NCI-H1436 treated with DMSO at 0.1 percent for 48 hours (cell line): ENCODE measurements at regions not wholly inside any gene's neighbourhood (a gene's known extent, or its start where the extent isn't known, plus 50 kb on each side); places are given as distances from the start of the nearest gene placed in this dataset.
"Not testable (repeated sequence)": the region's sequence is repeated elsewhere in the genome, so short reads cannot be mapped to it uniquely, and the experiment has no call there.

Experiments
- DNase-seq: peaks from one replicate; lab custom pipeline; 2025; lab: John Stamatoyannopoulos, UW

- DNase-seq = no peak
These were observed 166.2 kb upstream of the CHD6 start for GRCh38 chr20:41784209-41784958.

DNA sequence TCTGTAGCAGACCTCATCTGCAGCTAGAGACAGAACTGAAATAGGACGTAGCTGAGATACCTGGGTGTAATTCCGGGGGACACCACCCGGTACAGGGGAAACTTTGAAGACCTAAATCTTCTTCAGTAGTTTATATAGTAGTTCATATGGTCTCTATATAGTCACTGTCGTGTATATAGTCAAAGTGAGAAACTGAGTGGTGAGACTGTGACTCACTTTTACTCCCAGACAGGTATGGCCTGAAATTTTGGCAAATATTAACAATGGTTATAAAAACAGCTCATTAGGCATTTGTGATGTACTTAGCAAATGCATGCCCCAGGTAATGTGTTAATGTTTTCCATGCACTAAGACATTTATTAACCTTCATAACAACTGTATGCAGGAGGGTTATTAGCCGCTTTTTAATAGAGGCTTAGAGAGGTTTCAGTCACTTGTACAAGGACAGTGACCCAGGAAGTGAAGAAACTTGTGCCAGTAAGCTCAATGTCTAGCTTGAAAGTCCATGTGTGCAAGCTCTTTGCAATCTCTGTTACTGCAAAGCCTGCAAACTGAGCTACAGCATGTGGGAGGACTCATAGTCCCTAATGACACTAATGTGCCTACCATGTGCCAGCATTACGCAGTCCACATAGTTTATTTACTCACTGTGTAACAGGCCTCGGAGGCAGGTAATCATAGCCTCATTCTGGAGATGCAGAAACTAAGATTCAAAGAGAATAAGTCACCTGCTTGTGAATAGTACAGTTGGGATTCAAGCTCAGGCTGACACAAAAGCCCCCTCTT is 165.4 kb upstream of the CHD6 start:
- no peak for DNase-seq

DNA sequence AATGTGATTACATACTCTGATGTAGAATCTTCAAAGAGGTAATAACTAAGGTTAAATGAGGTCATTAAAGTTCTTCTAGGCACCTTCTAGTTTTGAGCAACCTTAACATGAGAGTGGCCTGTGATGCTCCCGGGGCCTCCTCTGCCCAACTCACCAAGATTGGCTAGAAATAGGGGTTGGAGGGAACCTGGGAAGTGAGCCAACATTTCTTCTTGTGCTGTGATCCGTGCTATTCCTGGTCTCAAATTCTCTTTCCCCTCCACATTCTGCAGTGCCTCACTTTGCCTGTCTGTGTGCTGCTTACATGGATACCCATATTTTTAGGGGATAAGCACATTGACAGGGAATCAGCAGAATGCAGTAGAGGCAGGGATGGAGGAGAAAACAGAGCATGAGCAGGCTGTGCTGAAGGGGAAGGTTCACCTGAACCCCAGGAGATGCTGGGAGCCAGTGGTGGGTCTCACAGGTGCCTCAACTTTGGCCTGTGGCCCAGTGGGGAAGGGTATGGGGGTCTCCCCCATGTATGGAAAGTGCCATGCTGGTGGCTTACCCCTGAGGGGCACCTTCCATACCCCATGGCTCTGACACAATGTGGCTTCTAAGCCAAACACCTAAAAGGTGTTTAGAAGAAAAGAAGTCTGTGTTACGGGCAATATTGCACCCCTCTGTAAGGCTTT is 164.7 kb upstream of the CHD6 start:
- DNase-seq = no peak

GRCh38 chr20:41782255-41782654 is 164.1 kb upstream of the CHD6 start:
- no peak for DNase-seq

- no peak for DNase-seq
These were observed 158.2 kb upstream of the CHD6 start for GRCh38 chr20:41776421-41776820.

GRCh38 chr20:41774291-41774690 is 156.1 kb upstream of the CHD6 start:
- DNase-seq = no peak

DNA sequence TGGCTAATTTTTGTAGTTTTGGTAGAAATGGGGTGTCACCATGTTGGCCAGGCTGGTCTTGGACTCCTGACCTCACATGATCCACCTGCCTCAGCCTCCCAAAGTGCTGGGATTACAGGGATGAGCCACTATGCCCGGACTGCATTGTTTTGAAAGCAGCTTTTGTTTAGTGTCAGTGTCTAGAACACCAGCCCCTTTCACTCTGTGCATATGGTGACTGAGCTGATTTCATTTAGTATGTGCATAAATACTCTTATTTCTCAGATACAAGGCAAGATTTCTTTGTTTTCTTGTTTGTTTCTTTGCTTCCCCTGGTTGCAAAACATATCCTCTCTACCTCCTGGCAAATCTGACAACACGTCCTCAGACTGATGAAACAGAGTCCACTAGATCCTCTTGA is 152.8 kb upstream of the CHD6 start:
- DNase-seq = no peak

- DNase-seq = no peak
These were observed 152.2 kb upstream of the CHD6 start for GRCh38 chr20:41770427-41770826.

- no peak for DNase-seq
These were observed 151.4 kb upstream of the CHD6 start for GRCh38 chr20:41769592-41770018.

GRCh38 chr20:41750137-41750536 is 132.0 kb upstream of the CHD6 start:
- DNase-seq = no peak

DNA sequence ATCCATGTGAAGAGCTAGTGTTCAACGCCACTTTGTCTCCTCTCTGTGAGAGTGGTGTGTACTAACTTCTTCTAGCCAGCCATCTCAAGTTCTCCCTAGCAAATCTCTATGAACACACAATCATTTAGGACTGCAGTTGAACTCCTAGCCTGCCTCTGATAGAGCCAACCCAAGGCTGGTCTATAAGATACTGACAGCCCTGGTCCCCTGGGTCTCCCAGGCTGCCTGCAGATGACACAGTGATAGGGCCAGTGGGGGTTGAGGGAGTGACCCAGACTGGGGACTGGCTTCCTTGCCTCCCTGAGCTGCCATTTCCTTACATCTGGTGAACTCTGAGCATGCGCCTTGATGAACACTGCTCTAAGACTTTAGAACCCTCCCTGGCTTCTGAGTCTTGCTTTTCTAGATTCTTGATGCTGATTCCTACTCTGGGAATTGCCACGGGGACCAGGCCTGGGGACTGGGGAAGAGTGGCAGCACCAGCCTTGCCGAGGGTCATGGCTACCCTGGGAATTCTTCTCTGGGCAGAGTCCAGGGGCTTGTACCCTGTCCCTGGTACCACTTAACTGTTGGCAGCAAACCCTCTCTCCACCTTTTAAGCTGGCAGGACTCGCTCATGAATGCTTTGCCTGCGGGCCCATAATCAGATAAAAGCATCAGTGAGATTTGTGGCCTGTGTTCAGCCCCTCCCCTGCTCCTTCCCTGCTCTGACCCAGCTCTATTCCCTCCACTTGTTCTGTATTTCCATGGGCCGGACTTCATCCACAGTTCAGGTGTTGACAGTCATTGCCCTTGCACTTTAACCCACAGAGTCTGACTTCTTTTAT is 130.8 kb upstream of the CHD6 start:
- DNase-seq = no peak

GRCh38 chr20:41748051-41748450 is 129.9 kb upstream of the CHD6 start:
- no peak for DNase-seq

DNA sequence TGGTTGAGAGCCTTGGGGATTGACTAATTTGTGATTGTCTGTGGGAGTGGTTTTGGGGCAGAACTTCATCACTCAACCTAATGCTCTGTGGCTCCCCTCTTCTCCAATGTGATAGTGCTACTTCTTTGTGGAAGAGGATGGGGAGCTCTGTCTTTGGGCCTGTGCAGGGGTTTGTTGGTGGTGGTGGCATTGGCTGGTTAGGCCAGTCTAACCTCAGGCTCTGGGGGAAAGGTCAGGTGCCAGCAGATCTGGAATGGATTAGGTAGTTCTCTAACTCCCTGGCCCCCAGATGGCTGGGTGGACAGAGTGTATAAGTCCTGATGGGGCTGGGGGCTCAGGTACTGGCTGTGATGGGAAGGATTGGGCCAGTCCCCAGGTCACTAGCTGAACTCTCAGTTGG is 129.0 kb upstream of the CHD6 start:
- no peak for DNase-seq

DNA sequence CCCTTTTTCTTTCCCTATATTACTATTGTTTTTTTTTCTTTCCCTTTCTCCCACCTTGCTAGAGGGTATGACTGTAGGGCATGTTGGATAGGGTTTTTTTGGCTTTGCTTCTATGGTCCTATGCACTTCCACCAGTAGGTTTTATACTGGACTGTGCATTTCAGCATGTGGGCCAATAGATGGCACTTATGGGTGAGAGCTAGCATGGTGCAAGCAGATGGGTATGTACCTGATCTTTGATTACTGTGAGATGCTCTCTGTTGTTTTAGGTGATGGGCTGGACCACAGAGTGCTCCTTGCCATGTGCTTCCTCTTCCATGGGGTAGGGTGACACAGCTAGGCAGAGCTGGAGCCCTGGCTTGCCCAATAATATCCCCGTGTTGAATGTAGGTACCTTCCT is 128.5 kb upstream of the CHD6 start:
- no peak for DNase-seq

DNA sequence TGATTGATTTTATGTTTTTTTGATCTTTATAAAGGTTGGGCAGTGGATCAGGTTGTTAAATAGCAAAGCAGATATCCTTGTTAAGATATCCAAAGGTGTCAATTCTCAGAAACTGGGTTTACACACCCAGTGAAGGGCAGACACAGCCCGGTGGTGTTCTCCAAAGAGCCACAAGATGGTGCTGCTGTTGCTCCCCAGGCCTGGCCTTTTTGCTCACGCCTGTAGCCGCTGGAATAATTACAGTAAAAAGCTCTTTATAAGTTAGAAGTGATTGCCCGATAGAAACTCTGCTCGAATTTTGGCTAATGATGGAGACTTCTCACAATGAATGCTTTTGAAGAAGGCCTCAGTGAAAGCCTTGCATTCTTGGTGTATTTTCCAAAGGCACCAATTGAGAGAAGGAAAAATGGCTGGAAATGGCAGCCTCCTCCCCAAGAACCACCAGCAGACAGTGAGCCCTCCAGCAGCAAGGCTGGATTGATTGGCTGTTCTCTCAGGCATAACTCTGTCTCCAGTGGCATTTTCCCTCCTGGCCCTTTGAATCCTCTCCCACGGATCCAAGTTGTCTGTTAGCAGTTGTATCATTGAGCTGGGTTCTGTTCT is 120.5 kb upstream of the CHD6 start:
- no peak for DNase-seq

- no peak for DNase-seq
These were observed 117.8 kb upstream of the CHD6 start for GRCh38 chr20:41735949-41736348.

- no peak for DNase-seq
These were observed 116.3 kb upstream of the CHD6 start for GRCh38 chr20:41734506-41734945.

GRCh38 chr20:41733151-41733550 is 115.0 kb upstream of the CHD6 start:
- no peak for DNase-seq

- DNase-seq = not testable (repeated sequence)
These were observed 113.0 kb upstream of the CHD6 start for GRCh38 chr20:41731198-41731597.

DNA sequence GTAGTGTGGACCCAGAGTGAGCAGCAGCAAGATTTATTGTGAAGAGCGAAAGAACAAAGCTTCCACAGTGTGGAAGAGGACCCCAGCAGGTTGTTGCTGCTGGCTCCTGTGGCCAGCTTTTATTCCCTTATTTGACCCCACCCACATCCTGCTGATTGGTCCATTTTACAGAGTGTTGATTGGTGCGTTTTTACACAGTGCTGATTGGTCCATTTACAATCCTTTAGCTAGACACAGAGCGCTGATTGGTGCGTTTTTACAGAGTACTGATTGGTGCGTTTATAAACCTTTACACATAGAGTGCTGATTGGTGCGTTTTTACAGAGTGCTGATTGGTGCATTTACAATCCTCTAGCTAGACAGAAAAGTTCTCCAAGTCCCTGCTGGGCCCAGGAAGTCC is 109.5 kb upstream of the CHD6 start:
- not testable (repeated sequence) for DNase-seq

DNA sequence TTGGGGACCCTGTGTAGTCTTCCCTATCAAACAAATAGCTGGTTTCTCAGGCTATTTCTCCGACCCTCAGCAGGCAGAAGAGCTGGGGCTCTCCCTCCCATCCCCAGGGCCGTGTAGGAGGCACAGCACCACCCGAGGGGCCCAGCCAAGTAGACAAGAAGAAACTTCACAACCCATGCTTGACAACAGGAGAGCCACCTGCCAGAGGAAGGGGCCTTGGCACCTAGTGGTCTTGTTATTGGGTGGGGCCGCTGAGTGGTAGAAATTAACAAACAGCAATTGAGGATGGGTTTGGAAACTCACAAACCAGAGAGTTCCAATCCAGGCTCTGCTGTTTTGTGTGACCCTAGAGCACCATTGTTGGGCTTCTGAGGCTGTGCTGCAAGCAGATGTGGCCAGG is 108.5 kb upstream of the CHD6 start:
- no peak for DNase-seq

GRCh38 chr20:41719151-41719550 is 101.0 kb upstream of the CHD6 start:
- DNase-seq = no peak
